ENCODE measurements at regions not wholly inside any gene's neighbourhood (a gene's known extent, or its start where the extent isn't known, plus 50 kb on each side); places are given as distances from the start of the nearest gene placed in this dataset.
A peak's percentile ranks its signal among the peaks of the same experiment; 100 is the strongest.

DNA sequence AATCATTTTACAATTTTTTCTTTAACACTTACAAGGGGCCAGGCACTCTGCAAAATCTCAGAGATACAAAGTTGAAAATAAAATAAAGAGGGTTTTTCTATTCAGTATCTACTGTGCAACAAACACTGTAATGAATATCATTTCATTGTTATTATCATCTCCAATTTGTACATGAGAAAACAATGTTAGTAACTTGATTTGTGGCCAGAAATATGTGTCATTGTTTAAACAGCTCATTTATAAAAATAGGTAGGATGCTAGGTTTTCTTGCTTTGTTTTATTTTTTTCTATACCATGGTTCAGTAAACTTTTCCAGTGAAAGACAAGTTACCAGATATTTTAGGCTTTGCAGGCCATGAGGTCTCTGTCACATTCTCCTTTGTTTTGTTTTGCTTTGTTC lies 318.1 kb upstream of the UBE2E2 start:
- no peak for DNase-seq (ENCODE audit: extremely low spot score, unreplicated experiment)
- no peak overlapping the region for H3K4me3 Mint-ChIP-seq (ENCODE audit: unreplicated experiment)
- TF ChIP-seq, protein P1, sequence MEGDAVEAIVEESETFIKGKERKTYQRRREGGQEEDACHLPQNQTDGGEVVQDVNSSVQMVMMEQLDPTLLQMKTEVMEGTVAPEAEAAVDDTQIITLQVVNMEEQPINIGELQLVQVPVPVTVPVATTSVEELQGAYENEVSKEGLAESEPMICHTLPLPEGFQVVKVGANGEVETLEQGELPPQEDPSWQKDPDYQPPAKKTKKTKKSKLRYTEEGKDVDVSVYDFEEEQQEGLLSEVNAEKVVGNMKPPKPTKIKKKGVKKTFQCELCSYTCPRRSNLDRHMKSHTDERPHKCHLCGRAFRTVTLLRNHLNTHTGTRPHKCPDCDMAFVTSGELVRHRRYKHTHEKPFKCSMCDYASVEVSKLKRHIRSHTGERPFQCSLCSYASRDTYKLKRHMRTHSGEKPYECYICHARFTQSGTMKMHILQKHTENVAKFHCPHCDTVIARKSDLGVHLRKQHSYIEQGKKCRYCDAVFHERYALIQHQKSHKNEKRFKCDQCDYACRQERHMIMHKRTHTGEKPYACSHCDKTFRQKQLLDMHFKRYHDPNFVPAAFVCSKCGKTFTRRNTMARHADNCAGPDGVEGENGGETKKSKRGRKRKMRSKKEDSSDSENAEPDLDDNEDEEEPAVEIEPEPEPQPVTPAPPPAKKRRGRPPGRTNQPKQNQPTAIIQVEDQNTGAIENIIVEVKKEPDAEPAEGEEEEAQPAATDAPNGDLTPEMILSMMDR (IDR thresholded peaks at IDR 0.05) = no peak
- H3K27ac Mint-ChIP-seq (ENCODE audit: unreplicated experiment) = no peak overlapping the region
- no peaks in the 10 kb centered on the region for H3K36me3 Mint-ChIP-seq (ENCODE audit: unreplicated experiment)
- no peaks in the 10 kb centered on the region for H3K9me3 Mint-ChIP-seq (ENCODE audit: unreplicated experiment)
- peaks cover 12% of the 10 kb centered on the region for H3K27me3 Mint-ChIP-seq (ENCODE audit: unreplicated experiment)
- no peaks in the 10 kb centered on the region for H3K4me1 Mint-ChIP-seq (ENCODE audit: unreplicated experiment)

DNA sequence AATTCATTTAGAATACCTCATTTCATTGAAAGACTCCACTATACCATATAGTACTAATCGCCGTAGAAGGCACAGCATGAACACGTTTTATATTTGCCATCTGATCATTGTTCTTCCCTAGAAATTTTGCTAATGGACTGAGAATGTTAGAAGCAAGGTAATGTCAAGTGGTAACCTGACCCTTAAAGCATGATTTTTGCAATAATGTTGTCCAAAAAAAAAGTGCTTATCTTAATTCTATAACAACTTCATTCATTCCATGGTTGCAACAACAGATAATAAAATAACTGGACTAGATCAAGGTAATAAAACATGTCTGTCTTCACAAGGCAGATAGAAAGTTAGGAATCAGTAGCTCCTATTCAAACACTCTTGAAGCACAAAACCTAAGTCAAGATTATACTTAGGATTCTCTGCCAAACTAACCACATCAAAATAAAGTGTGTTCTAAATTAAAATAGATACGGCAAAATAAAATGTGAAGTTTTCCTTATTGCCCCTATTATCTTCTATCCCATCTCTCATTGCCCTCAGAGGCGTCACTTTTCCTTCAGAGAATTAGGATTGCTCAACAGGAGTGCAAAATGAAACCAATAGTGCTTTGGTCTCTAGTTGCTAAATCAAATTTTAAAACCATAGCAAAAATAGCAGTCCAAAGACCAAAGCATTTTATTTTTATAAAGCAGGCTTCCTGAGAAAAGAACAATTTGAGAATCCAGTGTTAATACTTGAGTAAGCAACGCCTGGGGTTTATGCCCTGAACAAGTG lies 317.4 kb upstream of the UBE2E2 start:
- H3K27me3 Mint-ChIP-seq (ENCODE audit: unreplicated experiment) = peaks cover 10% of the 10 kb centered on the region
- H3K27ac Mint-ChIP-seq (ENCODE audit: unreplicated experiment) = no peak overlapping the region

GRCh38 chr3:22886439-22887068 lies 316.6 kb upstream of the UBE2E2 start:
- H3K27ac Mint-ChIP-seq (ENCODE audit: unreplicated experiment) = no peak overlapping the region
- TF ChIP-seq, protein P1 (IDR thresholded peaks at IDR 0.05) = no peak
- no peak overlapping the region for H3K4me3 Mint-ChIP-seq (ENCODE audit: unreplicated experiment)
- peaks cover 18% of the 10 kb centered on the region for H3K27me3 Mint-ChIP-seq (ENCODE audit: unreplicated experiment)
- no peaks in the 10 kb centered on the region for H3K4me1 Mint-ChIP-seq (ENCODE audit: unreplicated experiment)
- H3K9me3 Mint-ChIP-seq (ENCODE audit: unreplicated experiment) = no peaks in the 10 kb centered on the region
- H3K36me3 Mint-ChIP-seq (ENCODE audit: unreplicated experiment) = no peaks in the 10 kb centered on the region
- no peak for DNase-seq (ENCODE audit: extremely low spot score, unreplicated experiment)

More for the DNA sequence above, 317.4 kb upstream of the UBE2E2 start:
- TF ChIP-seq, protein P1 (IDR thresholded peaks at IDR 0.05) = no peak
- DNase-seq (ENCODE audit: extremely low spot score, unreplicated experiment) = no peak
- Mint-ChIP-seq H3K4me1 (ENCODE audit: unreplicated experiment) (no peaks in the 10 kb centered on the region), H3K9me3 (ENCODE audit: unreplicated experiment) (no peaks in the 10 kb centered on the region), H3K4me3 (ENCODE audit: unreplicated experiment) (no peak overlapping the region), H3K36me3 (ENCODE audit: unreplicated experiment) (no peaks in the 10 kb centered on the region)

- Mint-ChIP-seq H3K36me3 (ENCODE audit: unreplicated experiment) (no peaks in the 10 kb centered on the region), H3K4me3 (ENCODE audit: unreplicated experiment) (no peak overlapping the region)
Observed at GRCh38 chr3:22887664-22888291, 315.3 kb upstream of the UBE2E2 start.

More at GRCh38 chr3:22887664-22888291, 315.3 kb upstream of the UBE2E2 start:
- TF ChIP-seq, protein P1 (IDR thresholded peaks at IDR 0.05) = peak; percentile 68
- DNase-seq (ENCODE audit: extremely low spot score, unreplicated experiment) = no peak
- H3K9me3 Mint-ChIP-seq (ENCODE audit: unreplicated experiment) = no peaks in the 10 kb centered on the region
- H3K4me1 Mint-ChIP-seq (ENCODE audit: unreplicated experiment) = no peaks in the 10 kb centered on the region
- H3K27me3 Mint-ChIP-seq (ENCODE audit: unreplicated experiment) = peaks cover 20% of the 10 kb centered on the region
- H3K27ac Mint-ChIP-seq (ENCODE audit: unreplicated experiment) = no peak overlapping the region
